GM12873 (cell line): ENCODE measurements at regions not wholly inside any gene's neighbourhood (a gene's known extent, or its start where the extent isn't known, plus 50 kb on each side); places are given as distances from the start of the nearest gene placed in this dataset.

Source experiments
- CTCF ChIP-seq: IDR thresholded peaks from 2 replicates; pipeline ENCODE4 v1.5.1; 2012; ENCODE audit warnings: low read depth, mild to moderate bottlenecking, moderate library complexity, low read length, control low read depth; ENCODE audit not compliant: insufficient read depth; ENCODE audit errors: missing control alignments

- TF ChIP-seq CTCF: no peak
These were observed 79.1 kb downstream of the TRIB2 start for GRCh38 chr2:12795851-12796250.

GRCh38 chr2:12796657-12797056, 79.9 kb downstream of the TRIB2 start:
- TF ChIP-seq CTCF: no peak

- no peak for TF ChIP-seq CTCF
These were observed 81.1 kb downstream of the TRIB2 start for GRCh38 chr2:12797815-12798214.

GRCh38 chr2:12803607-12804006, 86.9 kb downstream of the TRIB2 start:
- TF ChIP-seq CTCF: no peak

GRCh38 chr2:12804091-12804856, 87.5 kb downstream of the TRIB2 start:
- no peak for TF ChIP-seq CTCF

- no peak for TF ChIP-seq CTCF
These were observed 88.3 kb downstream of the TRIB2 start for GRCh38 chr2:12805033-12805432.

- no peak for TF ChIP-seq CTCF
These were observed 90.0 kb downstream of the TRIB2 start for GRCh38 chr2:12806549-12807242.
